NCI-H1417 treated with DMSO at 0.1 percent for 48 hours (cell line): ENCODE measurements at regions not wholly inside any gene's neighbourhood (a gene's known extent, or its start where the extent isn't known, plus 50 kb on each side); places are given as distances from the start of the nearest gene placed in this dataset.
"Not testable (repeated sequence)": the region's sequence is repeated elsewhere in the genome, so short reads cannot be mapped to it uniquely, and the experiment has no call there.

Experiments
- DNase-seq: peaks from one replicate; lab custom pipeline; 2025; lab: John Stamatoyannopoulos, UW

DNA sequence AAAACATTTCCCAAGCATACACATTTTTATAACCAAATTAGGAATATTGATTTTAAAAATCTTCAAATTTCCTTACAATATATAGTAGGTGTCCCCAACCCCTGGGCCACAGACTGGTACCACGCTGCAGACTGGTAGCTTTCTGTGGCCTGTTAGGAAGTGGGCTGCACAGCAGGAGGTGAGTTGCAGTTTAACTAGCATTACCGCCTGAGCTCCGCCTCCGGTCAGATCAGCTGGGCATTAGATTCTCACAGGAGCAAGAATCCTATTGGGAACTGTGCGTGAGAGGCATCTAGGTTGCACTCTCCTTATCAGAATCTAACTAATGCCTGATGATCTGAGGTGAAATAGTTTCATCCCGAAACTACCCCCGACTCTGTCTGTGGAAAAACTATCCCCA is 62.1 kb downstream of the ZWINT start:
- no peak for DNase-seq

DNA sequence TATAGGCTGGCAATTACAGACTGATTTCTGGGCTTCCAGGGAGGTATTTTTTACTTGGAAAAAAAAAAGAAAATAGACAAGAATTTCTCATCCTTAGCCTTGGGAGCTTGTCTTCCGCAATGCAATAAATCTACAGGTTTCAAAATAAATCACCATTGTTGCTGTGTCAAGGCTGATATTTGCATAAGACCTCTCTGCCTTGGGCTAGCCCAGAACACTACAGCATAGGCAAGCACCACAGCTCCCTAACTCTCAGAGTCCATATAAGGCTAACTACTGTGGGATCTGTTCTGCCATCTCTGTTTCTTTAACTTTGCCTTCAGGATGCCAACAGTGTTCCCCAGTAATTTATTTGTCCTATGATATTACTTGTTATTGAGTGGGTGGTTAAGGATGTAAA is 64.4 kb downstream of the ZWINT start:
- no peak for DNase-seq

DNA sequence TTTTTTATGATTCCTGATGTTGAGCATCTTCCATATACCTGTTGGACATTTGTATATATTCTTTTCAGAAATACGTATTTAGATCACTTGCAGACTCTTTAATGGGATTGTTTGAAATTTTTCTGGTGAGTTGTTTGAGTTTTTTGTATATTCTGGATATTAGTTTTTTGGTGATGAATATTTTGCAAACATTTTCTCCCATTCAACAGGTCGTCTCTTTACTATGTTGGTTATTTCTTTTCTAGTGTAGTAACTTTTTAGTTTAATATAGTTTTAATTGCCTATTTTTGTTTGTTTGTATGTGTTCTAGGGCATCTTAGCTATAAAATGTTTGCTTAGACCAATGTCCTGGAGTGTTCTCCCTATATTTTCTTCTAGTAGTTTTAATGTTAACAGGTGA is 72.7 kb downstream of the ZWINT start:
- DNase-seq = no peak

DNA sequence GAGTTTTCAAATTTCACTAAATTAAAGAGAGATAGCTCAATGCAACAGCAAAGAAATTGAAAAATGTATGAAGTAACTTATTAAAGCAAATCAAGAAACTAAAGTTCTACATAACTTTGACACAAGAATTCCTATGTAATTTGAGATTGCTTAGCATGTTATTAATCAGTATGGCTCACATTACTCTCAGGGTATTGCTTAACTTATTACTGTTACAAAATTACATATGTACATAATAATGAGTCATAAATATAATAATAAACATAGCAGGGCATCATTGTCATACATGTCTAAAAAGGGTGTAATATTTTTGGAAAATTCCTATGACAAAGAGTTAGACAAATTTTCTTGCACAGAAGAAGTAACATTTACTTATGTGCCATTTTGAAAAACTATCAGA is 75.0 kb downstream of the ZWINT start:
- no peak for DNase-seq

DNA sequence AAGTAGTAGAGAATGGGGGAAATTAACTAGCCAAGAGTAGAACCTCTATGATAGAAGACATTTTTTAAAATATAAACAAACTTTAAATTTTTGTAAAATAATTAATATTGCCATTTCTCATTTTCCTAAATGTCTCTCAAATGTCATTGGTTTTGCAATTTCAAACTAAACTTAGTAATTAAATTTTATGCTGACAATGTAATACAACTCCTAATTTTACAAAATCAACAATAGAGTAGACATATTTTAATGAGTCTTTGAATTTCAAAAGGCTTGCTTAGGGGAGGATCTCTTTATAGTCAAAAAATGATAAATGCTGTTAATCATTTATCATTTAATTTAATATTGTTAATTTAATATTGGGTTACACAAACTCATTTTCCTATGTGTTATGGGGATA is 81.8 kb downstream of the ZWINT start:
- no peak for DNase-seq

DNA sequence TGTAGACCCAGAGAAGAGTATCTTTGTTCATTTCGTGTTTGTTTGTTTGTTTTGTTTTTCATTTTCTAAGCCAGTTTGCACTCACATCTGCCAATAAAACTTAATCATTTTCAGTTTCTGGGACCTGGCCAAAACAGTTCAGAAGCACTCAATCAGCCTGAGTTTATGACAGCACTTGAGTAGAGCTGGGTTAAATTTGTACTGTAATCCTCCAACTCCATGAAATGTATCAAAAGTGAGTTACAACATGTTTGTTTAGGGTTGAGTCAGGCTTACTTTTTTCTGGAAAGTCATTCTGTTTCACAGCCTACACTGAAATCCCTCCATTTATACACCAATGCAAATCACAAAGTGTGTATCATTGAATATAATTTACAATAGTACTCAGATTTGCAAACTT is 91.9 kb downstream of the ZWINT start:
- no peak for DNase-seq

DNA sequence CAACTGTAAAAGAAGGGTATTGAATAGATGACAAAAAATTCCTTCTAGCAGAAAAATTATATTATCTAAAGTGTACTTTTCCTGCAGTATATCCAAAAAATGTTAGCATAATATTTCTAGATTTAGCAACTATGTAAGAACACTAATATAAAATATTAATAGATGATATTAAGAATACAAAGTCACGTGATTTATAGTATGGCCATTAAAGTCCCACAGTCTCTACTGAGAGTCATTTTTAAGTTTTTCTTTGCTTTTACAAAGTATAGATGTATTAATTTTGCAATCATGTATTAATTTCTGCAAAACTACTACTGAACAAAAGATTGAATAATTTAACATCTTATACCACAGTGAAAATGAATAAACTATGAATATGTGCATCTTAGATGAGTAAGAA is 94.9 kb downstream of the ZWINT start:
- DNase-seq = no peak

DNA sequence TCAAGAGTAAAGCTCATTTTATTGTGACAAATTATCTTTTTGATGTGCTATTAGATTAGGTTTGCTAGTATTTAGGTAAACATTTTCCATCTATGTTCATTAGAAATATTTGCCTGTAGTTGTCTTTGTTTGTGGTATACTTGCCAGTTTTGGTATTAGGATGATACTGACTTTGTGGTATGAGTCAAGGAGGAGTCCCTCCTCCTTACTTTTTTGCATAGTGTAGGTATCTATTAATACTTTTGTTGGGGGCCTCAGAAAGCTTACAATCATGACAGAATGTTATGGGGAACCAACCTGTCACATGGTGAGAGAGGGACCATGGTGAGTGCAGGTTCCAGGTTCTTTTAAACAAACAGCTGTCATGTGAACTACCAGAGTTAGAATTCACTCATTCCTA is 102.1 kb downstream of the ZWINT start:
- DNase-seq = no peak

DNA sequence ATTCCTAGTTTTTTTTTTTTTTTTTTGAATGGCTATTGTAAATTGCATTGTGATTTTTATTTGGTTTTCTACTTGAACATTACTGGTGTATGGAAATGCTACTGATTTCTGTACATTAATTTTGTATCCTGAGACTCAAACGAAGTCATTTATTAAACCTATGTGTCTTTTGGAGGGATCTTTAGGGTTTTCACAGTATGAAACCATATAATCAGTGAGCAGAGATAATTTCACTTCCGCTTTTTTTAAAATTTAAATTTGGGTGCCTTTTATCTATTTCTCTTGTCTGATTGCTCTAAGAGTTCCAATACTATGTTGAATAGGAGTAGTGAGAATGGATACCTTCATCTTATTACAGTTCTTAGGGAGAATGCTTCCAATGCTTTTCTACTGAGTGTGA is 102.7 kb downstream of the ZWINT start:
- no peak for DNase-seq

DNA sequence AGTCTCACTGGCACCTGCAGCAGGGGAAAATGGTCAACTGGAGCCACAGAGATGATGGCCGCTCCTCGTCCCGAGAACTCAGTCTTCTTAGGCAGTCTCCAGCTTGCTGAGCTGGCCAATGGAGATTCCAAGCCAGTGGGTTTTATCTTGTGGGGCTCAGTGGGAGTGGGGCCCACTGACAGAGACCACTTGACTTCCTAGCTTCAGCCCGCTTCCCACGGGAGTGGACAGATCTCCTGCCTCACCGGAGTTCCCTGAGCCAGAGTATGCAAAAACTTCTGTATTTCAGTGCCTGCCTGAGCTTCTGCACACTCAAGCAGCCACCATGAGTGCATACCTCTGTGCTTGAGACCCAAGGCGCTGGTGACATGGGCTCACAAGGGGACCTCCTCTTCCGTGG is 105.8 kb downstream of the ZWINT start:
- no peak for DNase-seq

DNA sequence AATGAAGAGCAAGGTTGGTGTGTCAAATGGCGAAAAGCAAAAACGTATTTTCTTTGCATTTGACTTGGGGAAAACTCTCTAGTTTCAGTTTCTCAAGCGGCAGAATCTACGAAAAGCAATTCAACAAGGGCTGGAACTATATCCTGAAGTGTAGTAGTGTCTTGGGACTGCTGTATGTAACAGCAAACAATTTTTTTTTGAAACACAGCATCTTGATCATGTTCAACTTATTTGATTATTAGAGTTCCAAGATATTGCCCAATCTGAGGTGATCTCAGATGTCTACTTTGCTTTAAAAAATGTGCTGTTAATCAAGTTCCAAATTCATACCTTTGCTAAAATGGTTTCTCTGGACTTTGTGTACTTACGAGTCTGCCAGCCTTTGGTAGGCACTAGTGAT is 120.6 kb downstream of the ZWINT start:
- DNase-seq = no peak

DNA sequence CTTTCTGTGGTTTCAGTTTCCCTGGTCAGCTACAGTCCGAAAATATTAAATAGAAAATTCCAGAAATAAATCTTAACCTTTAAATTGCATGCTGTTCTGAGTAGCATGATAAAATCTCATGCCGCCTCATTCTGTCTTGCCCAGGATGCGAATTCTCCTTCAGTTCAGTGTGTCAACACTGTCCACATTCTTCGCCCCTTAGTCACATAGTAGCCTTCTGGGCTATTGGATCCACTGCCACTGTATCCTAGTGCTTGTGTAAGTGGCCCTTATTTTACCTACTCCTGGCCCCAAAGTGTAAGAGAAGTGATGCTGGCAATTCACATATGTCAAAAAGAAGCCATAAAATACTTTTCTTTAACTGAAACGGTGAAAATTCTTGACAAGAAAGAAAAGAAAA is 129.6 kb downstream of the ZWINT start:
- no peak for DNase-seq

DNA sequence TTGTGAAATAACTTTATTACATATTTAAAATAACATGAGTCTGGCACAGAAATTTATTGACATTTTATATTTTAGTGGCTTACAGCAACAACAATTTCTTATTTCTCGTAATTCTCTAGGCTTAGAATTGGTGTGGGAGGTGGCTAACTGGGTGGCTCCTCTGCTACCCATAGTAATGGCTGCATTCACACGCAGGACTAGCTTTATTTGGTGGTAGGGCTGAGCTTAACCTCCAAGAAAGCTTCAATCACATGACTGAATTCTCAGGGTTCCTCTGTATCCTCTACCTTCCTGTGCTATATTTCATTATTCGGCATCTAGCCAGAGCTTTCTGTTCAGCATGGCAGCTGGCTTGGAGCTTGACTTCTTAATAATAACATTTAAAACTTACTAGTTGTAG is 138.8 kb downstream of the ZWINT start:
- no peak for DNase-seq

DNA sequence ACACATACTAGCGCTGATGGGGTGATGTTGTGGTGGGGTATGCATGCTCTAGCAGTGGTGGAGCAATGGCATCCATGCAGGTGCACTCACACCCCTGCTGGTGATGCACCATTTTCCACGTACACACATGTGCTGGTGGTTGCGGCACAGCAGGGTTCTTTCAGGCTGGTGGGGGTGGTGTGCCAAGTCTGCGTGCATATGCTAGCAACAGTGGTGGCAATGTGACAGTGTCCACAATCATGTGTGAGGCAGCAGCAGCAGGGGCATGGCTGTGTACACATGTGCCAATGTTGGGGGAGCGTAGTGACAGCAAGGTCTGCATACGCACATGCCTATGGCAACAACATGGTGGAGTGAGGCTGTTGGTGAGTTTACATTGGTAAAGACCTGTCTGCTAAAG is 148.1 kb downstream of the ZWINT start:
- no peak for DNase-seq

DNA sequence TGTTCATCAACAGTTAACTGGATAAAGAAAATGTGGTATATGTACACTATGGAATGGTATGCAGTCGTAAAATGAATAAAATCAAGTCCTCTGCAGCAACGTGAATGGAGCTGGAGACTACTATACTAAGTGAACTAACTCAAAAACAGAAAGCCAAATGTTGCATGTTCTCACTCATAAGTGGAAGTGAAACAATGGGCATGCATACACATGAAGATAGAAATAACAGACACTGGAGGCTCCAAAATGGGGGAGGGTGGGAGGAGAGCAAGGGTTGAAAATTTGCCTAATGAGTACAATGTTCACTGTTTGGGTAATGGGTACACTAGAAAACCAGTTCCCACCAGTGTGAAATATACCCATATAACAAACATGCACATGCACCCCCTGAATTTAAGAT is 179.5 kb downstream of the ZWINT start:
- no peak for DNase-seq

DNA sequence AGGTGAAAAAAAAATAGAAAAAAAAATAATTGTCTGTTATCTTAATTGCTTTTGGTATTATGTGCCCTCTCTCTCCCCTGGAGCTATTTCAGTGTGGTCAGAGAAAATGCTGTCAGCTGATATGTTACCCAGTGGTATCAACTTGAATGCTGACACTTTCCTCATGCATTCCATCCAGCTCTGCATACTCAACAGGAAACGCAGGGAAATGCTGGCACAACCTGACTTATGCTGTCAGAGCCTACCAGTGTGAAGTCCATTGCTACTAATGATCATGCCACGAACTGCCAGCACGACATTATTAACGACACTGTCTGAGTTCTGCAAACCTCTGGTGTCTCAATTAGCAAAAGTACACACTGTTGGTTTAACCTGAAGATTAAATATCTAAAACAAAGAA is 182.8 kb downstream of the ZWINT start:
- DNase-seq = no peak

DNA sequence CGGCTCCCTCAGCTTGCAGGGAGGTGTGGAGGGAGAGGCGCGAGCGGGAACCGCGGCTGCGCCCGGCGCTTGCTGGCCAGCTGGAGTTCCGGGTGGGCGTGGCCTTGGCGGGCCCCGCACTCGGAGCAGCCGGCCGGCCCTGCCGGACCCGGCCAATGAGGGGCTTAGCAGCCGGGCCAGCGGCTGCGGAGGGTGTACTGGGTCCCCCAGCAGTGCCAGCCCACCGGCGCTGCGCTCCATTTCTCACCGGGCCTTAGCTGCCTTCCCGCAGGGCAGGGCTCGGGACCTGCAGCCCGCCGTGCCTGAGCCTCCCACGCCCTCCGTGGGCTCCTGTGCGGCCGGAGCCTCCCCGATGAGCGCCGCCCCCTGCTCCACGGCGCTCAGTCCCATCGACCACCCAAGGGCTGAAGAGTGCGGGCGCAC is 206.0 kb downstream of the ZWINT start:
- not testable (repeated sequence) for DNase-seq

DNA sequence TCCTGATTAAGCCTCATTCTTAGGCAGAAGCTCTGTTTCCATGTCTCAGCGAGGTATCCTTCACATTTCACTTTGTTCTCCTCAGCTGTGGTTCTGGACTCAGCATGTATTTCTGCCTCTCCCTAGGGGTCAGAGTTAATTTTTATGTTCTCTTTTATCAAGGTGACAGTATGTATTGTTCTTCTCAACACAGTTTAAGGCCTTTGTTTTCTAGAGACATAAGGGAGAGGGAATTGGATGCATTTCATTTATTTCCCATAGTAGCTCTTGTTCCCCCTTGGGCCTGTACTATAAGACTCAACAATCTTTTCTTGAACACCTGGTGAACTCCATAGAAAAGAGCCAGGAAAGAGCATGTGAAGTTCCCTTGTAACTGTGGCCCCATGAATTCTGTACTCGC is 214.3 kb downstream of the ZWINT start:
- DNase-seq = no peak

DNA sequence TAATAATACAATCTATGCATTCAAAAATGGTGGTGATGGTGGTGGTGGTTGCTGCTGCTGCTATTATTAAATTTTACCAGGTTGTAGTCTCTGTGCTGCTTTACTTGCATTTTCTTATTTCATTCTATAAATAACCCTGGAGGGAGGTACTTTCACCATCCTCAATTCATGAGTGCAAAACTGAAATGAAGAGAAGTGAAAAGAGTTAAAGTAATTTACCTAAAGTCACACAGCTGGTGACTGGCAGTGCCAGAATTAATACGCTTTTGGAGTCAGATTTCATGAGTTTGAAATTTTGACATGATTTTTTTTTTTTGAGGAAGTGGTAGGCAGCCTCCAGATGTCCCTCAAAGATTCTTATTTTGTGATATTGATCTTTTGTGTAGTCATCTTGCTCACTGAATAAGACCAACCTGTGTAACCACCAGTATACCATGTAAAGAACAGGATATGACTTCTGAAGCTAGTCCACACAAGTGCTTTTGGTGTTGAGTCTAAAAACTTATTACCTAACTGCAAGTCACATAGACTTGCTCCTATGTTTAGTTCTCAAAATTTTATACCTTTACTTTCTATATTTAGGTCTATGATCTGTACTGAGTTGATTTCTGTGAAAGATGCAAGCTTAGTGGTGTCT is 218.8 kb downstream of the ZWINT start:
- DNase-seq = no peak

DNA sequence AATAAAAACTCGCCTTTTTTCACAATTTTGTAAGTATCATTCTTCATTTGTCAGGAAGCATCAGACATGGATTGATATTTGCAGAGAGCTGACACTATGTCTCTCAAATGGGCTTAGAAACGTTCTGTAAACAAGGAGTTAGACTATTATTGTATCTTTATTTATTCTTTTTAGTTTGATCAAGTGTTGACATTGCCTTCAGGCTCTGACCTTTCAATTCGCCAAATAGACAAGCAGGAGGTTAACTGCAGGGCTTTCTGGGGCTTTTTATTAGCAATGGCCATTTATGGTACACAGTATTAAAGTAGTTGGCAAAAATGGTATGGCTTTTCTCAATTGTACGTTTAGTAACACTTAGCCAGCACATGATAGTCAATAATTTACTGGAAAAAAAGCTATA is 221.7 kb downstream of the ZWINT start:
- DNase-seq = no peak

DNA sequence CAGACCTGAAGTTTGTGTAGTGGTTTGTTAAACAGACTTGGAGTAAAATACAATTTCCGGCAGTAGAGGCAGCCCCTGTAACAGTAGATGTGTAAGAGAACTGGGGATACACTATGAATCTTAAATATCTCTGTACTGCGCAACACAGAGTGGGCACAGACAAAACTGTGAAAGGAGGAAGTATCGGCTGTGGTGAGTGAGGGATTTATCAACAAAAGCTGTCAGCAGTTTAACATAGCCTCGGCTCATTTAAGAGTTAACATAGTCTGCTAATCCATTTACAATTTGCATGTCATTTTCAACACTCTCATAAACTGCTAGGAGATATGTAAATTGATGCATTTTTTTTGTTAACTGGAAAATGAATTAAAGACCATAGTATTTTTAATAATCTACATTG is 225.2 kb downstream of the ZWINT start:
- DNase-seq = no peak

DNA sequence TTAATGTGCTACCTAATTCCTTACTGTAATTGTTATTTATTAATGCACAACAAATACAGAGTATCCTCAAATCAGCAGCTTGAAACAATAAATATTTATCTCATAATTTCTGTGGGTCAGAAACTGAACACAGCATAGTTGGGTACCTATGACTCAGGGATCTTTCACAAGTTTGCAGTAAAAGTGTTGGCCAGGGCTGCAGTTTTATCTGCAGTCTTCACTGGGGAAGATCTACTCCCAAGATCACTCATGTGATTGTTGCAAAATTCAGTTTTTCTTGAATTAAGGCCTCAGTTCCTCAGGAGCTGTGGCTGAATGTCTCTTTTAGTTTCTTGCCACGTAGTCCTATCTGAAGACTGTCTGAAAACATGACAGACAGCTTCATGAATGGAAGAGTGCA is 237.8 kb downstream of the ZWINT start:
- no peak for DNase-seq

DNA sequence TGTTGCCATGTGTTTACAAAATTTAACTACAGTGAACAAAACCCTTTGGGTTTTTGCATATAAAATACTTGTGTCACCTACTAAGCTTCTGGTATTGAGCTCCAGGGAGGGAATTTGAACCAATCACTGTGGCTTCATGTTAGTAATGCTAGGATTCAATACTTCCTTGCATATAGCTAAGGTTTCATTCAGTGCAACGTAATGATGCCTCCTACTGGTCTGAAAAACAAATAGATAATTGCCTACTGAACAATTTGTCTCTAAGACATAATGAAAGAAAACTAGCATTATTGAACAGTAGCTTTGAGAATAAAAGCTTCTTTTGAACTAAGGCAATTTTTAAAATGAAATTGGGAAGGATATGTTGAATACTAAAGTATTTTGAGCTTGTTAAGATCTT is 244.4 kb downstream of the ZWINT start:
- DNase-seq = no peak

DNA sequence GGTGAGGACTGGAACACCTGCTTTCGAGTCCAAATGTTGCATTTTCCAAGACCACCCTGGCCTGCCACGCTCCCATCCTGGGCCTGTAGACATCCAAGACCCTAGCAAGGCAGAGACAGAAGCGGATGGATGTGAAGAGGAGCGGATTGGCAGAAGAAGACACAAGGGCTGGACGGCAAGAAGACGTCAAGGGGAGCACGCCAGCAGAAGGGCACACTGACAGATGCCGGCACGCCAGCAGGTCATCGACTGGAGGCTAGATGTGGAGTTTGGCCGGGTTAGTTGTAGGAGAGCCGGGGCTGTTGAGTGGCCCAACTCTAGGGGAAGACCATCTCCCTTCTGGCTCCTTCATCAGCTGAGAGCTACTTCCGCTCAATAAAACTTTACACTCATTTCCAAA is 251.6 kb downstream of the ZWINT start:
- no peak for DNase-seq

DNA sequence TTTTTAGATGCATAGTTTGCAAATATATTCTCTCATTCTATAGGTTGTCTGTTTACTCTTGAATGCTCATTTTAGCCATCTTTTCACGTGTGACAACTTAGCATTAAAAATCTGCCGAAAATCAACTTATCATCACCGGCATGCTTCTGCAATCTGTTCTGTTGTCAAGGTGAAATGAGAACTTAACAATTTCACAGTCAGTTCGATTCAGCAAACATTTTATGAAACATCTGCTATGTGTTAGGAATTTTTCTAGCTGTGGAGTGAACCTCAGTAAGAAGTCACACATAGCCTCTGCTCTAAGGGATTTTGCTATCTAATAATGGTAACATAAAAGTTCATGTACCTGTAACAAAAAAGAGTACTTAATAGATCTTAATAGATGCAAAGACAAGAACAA is 256.1 kb downstream of the ZWINT start:
- DNase-seq = no peak
